ENCODE measurements at regions not wholly inside any gene's neighbourhood (a gene's known extent, or its start where the extent isn't known, plus 50 kb on each side); places are given as distances from the start of the nearest gene placed in this dataset.
"Not testable (repeated sequence)": the region's sequence is repeated elsewhere in the genome, so short reads cannot be mapped to it uniquely, and the experiment has no call there.

GRCh38 chr13:84086098-84086846, 204.0 kb upstream of the SLITRK1 start:
- TF ChIP-seq BHLHE40 (IDR thresholded peaks at IDR 0.05; ENCODE audit: low read depth, low read length); POLR2A (IDR thresholded peaks at IDR 0.05; ENCODE audit: low read depth, low read length); SMC3 (IDR thresholded peaks at IDR 0.05; ENCODE audit: low read depth, low read length); CTCF (conservative IDR thresholded peaks at IDR 0.05; ENCODE audit: low read depth, low read length); CEBPB (IDR thresholded peaks at IDR 0.05; ENCODE audit: low read depth, low read length); CHD1 (IDR thresholded peaks at IDR 0.05; ENCODE audit: low read depth, low read length); RFX5 (IDR thresholded peaks at IDR 0.05; ENCODE audit: low read depth, low read length); FOS (IDR thresholded peaks at IDR 0.05; ENCODE audit: low read depth, low read length); MXI1 (IDR thresholded peaks at IDR 0.05; ENCODE audit: borderline replicate concordance, low read depth, low read length); MAZ (IDR thresholded peaks at IDR 0.05; ENCODE audit: borderline replicate concordance, low read depth, low read length); RCOR1 (IDR thresholded peaks at IDR 0.05; ENCODE audit: insufficient replicate concordance, low read length); RAD21 (IDR thresholded peaks at IDR 0.05; ENCODE audit: low read length); MAFK (IDR thresholded peaks at IDR 0.05; ENCODE audit: low read depth, low read length); USF2 (IDR thresholded peaks at IDR 0.05; ENCODE audit: low read depth, low read length): not testable (repeated sequence)

All from IMR-90 (cell line).